Activated CD4-positive, alpha-beta memory T cell treated with anti-CD3 and anti-CD28 coated beads, Interleukin-2, amount 10 ng/mL, durations not matched to agents 7 days and 5 days (primary cell): ENCODE measurements at regions not wholly inside any gene's neighbourhood (a gene's known extent, or its start where the extent isn't known, plus 50 kb on each side); places are given as distances from the start of the nearest gene placed in this dataset.

Experiments used
- CTCF ChIA-PET: fragments of 350-600 bp; sonication (Branson Sonifier 250); formaldehyde crosslinking; loops from one replicate; lab custom pipeline; 2021; ENCODE audit warnings: antibody characterized with exemption, inconsistent platforms; lab: Charles Lee
- POLR2A ChIA-PET: fragments of 350-600 bp; sonication (Branson Sonifier 250); formaldehyde crosslinking; loops from one replicate; lab custom pipeline; 2021; ENCODE audit warnings: antibody characterized with exemption; lab: Charles Lee
- DNase-seq: peaks from one replicate; pipeline ENCODE4 v3.0.0-alpha.2; 2020
- H3K27ac Mint-ChIP-seq: one replicate; pipeline ENCODE4 v1.8.0; 2021; ENCODE audit warnings: mild to moderate bottlenecking, mixed read lengths
- H3K27me3 Mint-ChIP-seq: one replicate; pipeline ENCODE4 v1.8.0; 2021; ENCODE audit warnings: mixed read lengths
- H3K36me3 Mint-ChIP-seq: one replicate; pipeline ENCODE4 v1.8.0; 2021; ENCODE audit warnings: low read depth, mixed read lengths
- H3K4me1 Mint-ChIP-seq: one replicate; pipeline ENCODE4 v1.8.0; 2021; ENCODE audit warnings: mixed read lengths
- H3K4me3 Mint-ChIP-seq: one replicate; pipeline ENCODE4 v1.8.0; 2021; ENCODE audit warnings: mild to moderate bottlenecking, mixed read lengths
- H3K9me3 Mint-ChIP-seq: one replicate; pipeline ENCODE4 v1.8.0; 2021; ENCODE audit warnings: mixed read lengths

DNA sequence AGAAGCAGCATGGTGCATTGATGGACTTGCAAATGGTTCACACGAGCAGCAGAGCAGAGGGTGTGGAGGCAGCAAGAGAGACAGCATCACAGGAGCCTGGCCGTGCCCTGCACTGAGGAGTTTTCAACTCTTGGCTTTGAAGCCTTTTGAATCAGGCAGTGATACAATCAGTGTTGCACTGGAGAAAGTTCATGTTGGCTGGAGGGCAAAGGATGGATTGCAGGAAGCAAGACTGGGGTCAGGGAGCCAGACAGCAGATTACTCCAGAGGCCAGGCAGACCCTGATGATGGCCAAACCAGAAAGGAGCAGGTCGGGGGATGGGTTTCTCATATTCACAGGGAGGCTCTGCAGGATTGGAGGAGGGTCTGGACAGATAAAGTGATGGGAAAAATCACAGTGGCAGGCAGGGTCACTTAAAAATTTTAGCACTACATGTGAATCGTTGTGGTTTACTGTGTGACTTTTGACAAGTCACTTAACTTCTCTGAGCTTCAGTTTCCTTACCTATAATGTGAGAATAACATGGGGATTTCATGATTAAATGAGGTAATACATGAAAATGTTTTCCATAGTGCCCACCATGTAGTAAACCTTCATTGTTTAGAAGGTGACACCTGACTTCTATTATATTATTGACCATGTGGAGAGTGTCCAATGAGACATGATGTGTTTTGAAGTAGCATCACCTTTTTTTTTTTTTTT lies 125.3 kb downstream of the SALL1 start:
- POLR2A ChIA-PET = no interaction called here

GRCh38 chr16:51024703-51025102 lies 126.4 kb downstream of the SALL1 start:
- Mint-ChIP-seq H3K4me3 (no peak overlapping the region), H3K27ac (no peak overlapping the region), H3K36me3 (no peaks in the 10 kb centered on the region), H3K27me3 (no peaks in the 10 kb centered on the region), H3K4me1 (no peaks in the 10 kb centered on the region), H3K9me3 (no peaks in the 10 kb centered on the region)
- ChIA-PET CTCF (no interaction called here), POLR2A (no interaction called here)
- no peak for DNase-seq

More for the DNA sequence above, 125.3 kb downstream of the SALL1 start:
- Mint-ChIP-seq H3K4me3 (no peak overlapping the region), H3K27me3 (no peaks in the 10 kb centered on the region), H3K9me3 (no peaks in the 10 kb centered on the region), H3K36me3 (no peaks in the 10 kb centered on the region), H3K4me1 (no peaks in the 10 kb centered on the region), H3K27ac (no peak overlapping the region)
- CTCF ChIA-PET = no interaction called here
- no peak for DNase-seq

DNA sequence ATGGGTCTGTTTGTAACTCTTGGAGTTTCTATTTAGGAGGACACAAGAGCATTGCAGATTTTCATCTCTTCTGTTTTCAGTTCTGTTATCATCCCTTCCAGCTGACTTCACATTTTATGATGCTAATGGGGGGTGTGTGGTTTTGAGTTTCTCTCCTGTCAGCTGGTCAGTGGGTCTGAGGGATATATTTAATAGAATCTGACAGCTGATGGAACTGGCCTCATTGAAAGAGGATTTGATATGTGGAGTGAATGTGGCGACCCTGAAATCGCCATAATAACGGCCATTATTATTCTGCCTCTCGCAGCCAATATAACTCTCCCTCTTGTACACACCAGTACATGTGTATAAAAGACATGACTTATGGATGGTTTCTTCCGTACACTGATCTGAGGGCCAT lies 128.1 kb downstream of the SALL1 start:
- CTCF ChIA-PET = no interaction called here
- H3K9me3 Mint-ChIP-seq = no peaks in the 10 kb centered on the region
- no peaks in the 10 kb centered on the region for H3K4me1 Mint-ChIP-seq
- POLR2A ChIA-PET = no interaction called here
- no peaks in the 10 kb centered on the region for H3K36me3 Mint-ChIP-seq
- no peaks in the 10 kb centered on the region for H3K27me3 Mint-ChIP-seq
- no peak for DNase-seq
- H3K27ac Mint-ChIP-seq = no peak overlapping the region
- no peak overlapping the region for H3K4me3 Mint-ChIP-seq

- CTCF ChIA-PET = no interaction called here
- Mint-ChIP-seq H3K36me3 (no peaks in the 10 kb centered on the region), H3K27ac (no peak overlapping the region), H3K9me3 (no peaks in the 10 kb centered on the region), H3K4me1 (no peaks in the 10 kb centered on the region), H3K27me3 (no peaks in the 10 kb centered on the region), H3K4me3 (no peak overlapping the region)
- POLR2A ChIA-PET = no interaction called here
- no peak for DNase-seq
Observed at GRCh38 chr16:51019617-51020016, 131.5 kb downstream of the SALL1 start.

DNA sequence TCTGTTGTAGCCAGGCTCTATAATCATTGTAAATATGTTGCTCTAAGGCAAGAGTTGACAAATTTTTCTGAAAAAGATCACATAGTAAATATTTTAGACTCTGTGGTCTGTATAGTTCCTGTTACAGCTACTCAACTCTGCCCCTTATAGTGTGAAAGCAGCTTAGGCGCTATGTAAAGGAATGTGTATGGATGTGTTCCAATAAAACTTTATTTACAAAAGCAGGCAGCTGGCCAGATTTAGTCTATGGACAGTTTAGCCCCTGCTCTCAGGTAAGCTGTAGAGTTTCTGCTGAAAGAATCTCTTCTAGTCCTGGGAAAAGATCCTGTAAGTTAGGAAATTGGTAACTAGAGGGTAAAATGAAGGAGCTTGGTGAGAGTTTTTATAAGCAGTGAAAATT lies 133.1 kb downstream of the SALL1 start:
- DNase-seq = no peak
- no peak overlapping the region for H3K27ac Mint-ChIP-seq
- no peaks in the 10 kb centered on the region for H3K9me3 Mint-ChIP-seq
- no peaks in the 10 kb centered on the region for H3K36me3 Mint-ChIP-seq
- H3K4me1 Mint-ChIP-seq = no peaks in the 10 kb centered on the region
- CTCF ChIA-PET = interaction anchor here (0.6 kb wide), 1 partner anchor 8 kb away, joined by 3 read pairs; no protein-coding TSS in a partner anchor
- H3K27me3 Mint-ChIP-seq = no peaks in the 10 kb centered on the region
- POLR2A ChIA-PET = no interaction called here
- H3K4me3 Mint-ChIP-seq = no peak overlapping the region

- no peaks in the 10 kb centered on the region for H3K27me3 Mint-ChIP-seq
- ChIA-PET CTCF (no interaction called here), POLR2A (no interaction called here)
- H3K9me3 Mint-ChIP-seq = peaks cover 2% of the 10 kb centered on the region
- no peak overlapping the region for H3K4me3 Mint-ChIP-seq
- no peaks in the 10 kb centered on the region for H3K4me1 Mint-ChIP-seq
- H3K27ac Mint-ChIP-seq = no peak overlapping the region
- no peaks in the 10 kb centered on the region for H3K36me3 Mint-ChIP-seq
- no peak for DNase-seq
Observed at GRCh38 chr16:51012396-51012795, 138.7 kb downstream of the SALL1 start.

- no peaks in the 10 kb centered on the region for H3K4me1 Mint-ChIP-seq
- no peaks in the 10 kb centered on the region for H3K27me3 Mint-ChIP-seq
- H3K36me3 Mint-ChIP-seq = no peaks in the 10 kb centered on the region
- H3K4me3 Mint-ChIP-seq = no peak overlapping the region
- no peak for DNase-seq
- ChIA-PET POLR2A (no interaction called here), CTCF (interaction anchor here (0.9 kb wide), 1 partner anchor 8 kb away, joined by 3 read pairs; no protein-coding TSS in a partner anchor)
- H3K27ac Mint-ChIP-seq = no peak overlapping the region
- H3K9me3 Mint-ChIP-seq = peaks cover 2% of the 10 kb centered on the region
Observed at GRCh38 chr16:51010817-51011216, 140.3 kb downstream of the SALL1 start.

DNA sequence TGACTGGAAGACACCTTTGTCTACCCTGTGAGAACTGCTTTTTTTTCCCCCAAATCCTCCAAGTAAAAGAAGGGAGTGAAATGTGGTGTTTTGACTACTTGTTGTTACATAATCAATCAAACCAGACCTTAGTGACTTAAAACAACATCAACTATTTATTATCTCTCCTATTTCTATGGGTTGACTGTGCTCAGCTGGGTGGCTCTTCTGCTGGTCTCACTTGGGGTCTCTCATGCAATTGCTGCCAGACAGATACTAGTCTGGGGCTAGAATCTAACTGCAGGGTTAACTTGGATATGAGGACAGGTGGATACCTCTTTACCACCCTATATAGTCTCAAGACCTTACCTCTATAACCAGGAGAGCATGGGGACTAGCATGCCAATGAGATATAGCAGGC lies 141.3 kb downstream of the SALL1 start:
- Mint-ChIP-seq H3K27ac (no peak overlapping the region), H3K36me3 (no peaks in the 10 kb centered on the region), H3K4me1 (no peaks in the 10 kb centered on the region), H3K27me3 (no peaks in the 10 kb centered on the region), H3K4me3 (no peak overlapping the region), H3K9me3 (peaks cover 2% of the 10 kb centered on the region)
- no peak for DNase-seq
- POLR2A ChIA-PET = no interaction called here
- CTCF ChIA-PET = interaction anchor here (0.9 kb wide), 1 partner anchor 9 kb away, joined by 3 read pairs; no protein-coding TSS in a partner anchor

DNA sequence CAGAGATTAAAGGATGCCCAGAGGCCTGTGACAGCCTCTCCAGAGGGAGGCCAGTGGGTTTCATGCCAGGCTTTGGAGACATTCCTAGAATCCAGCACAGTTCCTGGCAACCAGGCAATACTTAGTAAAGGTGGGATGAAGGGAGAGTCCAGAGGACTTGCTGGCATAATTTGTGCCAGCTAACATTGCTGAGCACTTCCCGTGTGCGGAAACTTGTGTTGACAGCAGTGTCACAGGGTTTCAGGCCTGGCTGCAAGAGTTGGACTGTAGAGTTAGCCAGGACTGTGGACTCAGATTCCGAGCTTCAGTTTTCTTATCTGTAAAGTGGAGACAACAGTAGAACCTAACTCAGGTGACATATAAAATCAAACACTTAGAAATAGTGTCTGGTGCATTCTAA lies 141.7 kb downstream of the SALL1 start:
- Mint-ChIP-seq H3K27me3 (no peaks in the 10 kb centered on the region), H3K4me1 (no peaks in the 10 kb centered on the region), H3K4me3 (no peak overlapping the region), H3K36me3 (no peaks in the 10 kb centered on the region), H3K9me3 (peaks cover 2% of the 10 kb centered on the region), H3K27ac (no peak overlapping the region)
- DNase-seq = no peak
- CTCF ChIA-PET = no interaction called here
- POLR2A ChIA-PET = no interaction called here

DNA sequence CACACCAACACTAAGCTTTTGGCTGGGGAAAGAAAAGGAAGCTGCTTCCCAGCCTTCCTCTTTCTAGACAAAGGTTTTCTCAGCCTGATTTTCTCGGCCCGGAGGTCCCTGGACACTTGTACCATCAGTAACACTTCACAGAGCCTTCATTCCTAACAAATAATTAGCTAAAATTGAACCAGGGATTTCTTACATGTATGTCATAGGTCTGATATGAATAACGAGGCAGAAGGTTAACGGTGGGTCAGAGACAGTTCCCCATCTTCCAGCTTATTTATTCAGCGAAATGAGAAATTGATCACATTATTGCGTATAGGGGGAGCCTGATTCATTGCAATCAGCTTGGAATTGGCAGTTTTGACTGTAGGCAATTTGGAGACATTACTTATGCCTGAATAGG lies 142.5 kb downstream of the SALL1 start:
- peaks cover 2% of the 10 kb centered on the region for H3K9me3 Mint-ChIP-seq
- no peak overlapping the region for H3K4me3 Mint-ChIP-seq
- H3K36me3 Mint-ChIP-seq = no peaks in the 10 kb centered on the region
- H3K27me3 Mint-ChIP-seq = no peaks in the 10 kb centered on the region
- no peak for DNase-seq
- H3K27ac Mint-ChIP-seq = no peak overlapping the region
- H3K4me1 Mint-ChIP-seq = no peaks in the 10 kb centered on the region
- ChIA-PET CTCF (no interaction called here), POLR2A (no interaction called here)

GRCh38 chr16:51008037-51008436 lies 143.0 kb downstream of the SALL1 start:
- Mint-ChIP-seq H3K27ac (no peak overlapping the region), H3K36me3 (no peaks in the 10 kb centered on the region), H3K4me3 (no peak overlapping the region), H3K4me1 (no peaks in the 10 kb centered on the region), H3K9me3 (peaks cover 2% of the 10 kb centered on the region), H3K27me3 (no peaks in the 10 kb centered on the region)
- DNase-seq = no peak
- ChIA-PET POLR2A (no interaction called here), CTCF (no interaction called here)

GRCh38 chr16:51003850-51004566 lies 147.1 kb downstream of the SALL1 start:
- no peaks in the 10 kb centered on the region for H3K36me3 Mint-ChIP-seq
- POLR2A ChIA-PET = no interaction called here
- H3K27me3 Mint-ChIP-seq = no peaks in the 10 kb centered on the region
- H3K4me1 Mint-ChIP-seq = no peaks in the 10 kb centered on the region
- no peak overlapping the region for H3K4me3 Mint-ChIP-seq
- H3K27ac Mint-ChIP-seq = no peak overlapping the region
- CTCF ChIA-PET = no interaction called here
- no peak for DNase-seq
- peaks cover 2% of the 10 kb centered on the region for H3K9me3 Mint-ChIP-seq

- no peak overlapping the region for H3K27ac Mint-ChIP-seq
- ChIA-PET CTCF (no interaction called here), POLR2A (no interaction called here)
- no peak for DNase-seq
- peaks cover 2% of the 10 kb centered on the region for H3K9me3 Mint-ChIP-seq
- H3K4me1 Mint-ChIP-seq = no peaks in the 10 kb centered on the region
- no peaks in the 10 kb centered on the region for H3K36me3 Mint-ChIP-seq
- H3K4me3 Mint-ChIP-seq = no peak overlapping the region
- no peaks in the 10 kb centered on the region for H3K27me3 Mint-ChIP-seq
Observed at GRCh38 chr16:51002881-51003490, 148.1 kb downstream of the SALL1 start.
